HPDE6-E6E7 (cell line): ENCODE measurements at regions not wholly inside any gene's neighbourhood (a gene's known extent, or its start where the extent isn't known, plus 50 kb on each side); places are given as distances from the start of the nearest gene placed in this dataset.

ENCODE experiments used
- DNase-seq: peaks from one replicate; pipeline ENCODE4 v3.0.0; 2011; ENCODE audit warnings: missing footprints; ENCODE audit errors: extremely low spot score

GRCh38 chr5:58071566-58071965 lies 388.3 kb downstream of the PLK2 start:
- no peak for DNase-seq

GRCh38 chr5:58069846-58070245 lies 390.0 kb downstream of the PLK2 start:
- no peak for DNase-seq

- DNase-seq, result no peak
Measured at GRCh38 chr5:58069016-58069705, 390.7 kb downstream of the PLK2 start.

- DNase-seq, result no peak
Measured at GRCh38 chr5:58066557-58066956, 393.3 kb downstream of the PLK2 start.

GRCh38 chr5:58066076-58066475 lies 393.8 kb downstream of the PLK2 start:
- DNase-seq, result no peak

- DNase-seq, result no peak
Measured at GRCh38 chr5:58064801-58065200, 395.1 kb downstream of the PLK2 start.

GRCh38 chr5:58060996-58061395 lies 398.9 kb downstream of the PLK2 start:
- no peak for DNase-seq

GRCh38 chr5:58057324-58057723 lies 402.6 kb downstream of the PLK2 start:
- no peak for DNase-seq

- DNase-seq, result no peak
Measured at GRCh38 chr5:58056546-58056945, 403.3 kb downstream of the PLK2 start.

GRCh38 chr5:58054018-58054417 lies 405.9 kb downstream of the PLK2 start:
- no peak for DNase-seq

GRCh38 chr5:58048954-58049353 lies 410.9 kb downstream of the PLK2 start:
- DNase-seq, result no peak

- DNase-seq, result no peak
Measured at GRCh38 chr5:58048185-58048925, 411.5 kb downstream of the PLK2 start.

- DNase-seq, result no peak
Measured at GRCh38 chr5:58046371-58046770, 413.5 kb downstream of the PLK2 start.

GRCh38 chr5:58044166-58044565 lies 415.7 kb downstream of the PLK2 start:
- DNase-seq, result no peak

GRCh38 chr5:58043032-58043945 lies 416.6 kb downstream of the PLK2 start:
- no peak for DNase-seq

- no peak for DNase-seq
Measured at GRCh38 chr5:58041884-58042283, 418.0 kb downstream of the PLK2 start.

- DNase-seq, result no peak
Measured at GRCh38 chr5:58040846-58041245, 419.0 kb downstream of the PLK2 start.

- no peak for DNase-seq
Measured at GRCh38 chr5:58040044-58040443, 419.8 kb downstream of the PLK2 start.

- no peak for DNase-seq
Measured at GRCh38 chr5:58037899-58038298, 422.0 kb downstream of the PLK2 start.

- no peak for DNase-seq
Measured at GRCh38 chr5:58025809-58026208, 434.1 kb downstream of the PLK2 start.

GRCh38 chr5:58024151-58024550 lies 435.7 kb downstream of the PLK2 start:
- DNase-seq, result no peak

- no peak for DNase-seq
Measured at GRCh38 chr5:58022055-58022454, 437.8 kb downstream of the PLK2 start.
